ENCODE measurements at regions not wholly inside any gene's neighbourhood (a gene's known extent, or its start where the extent isn't known, plus 50 kb on each side); places are given as distances from the start of the nearest gene placed in this dataset.

- Histone ChIP-seq H3K4me3 (no peak overlapping the region), H3K4me1 (no peaks in the 10 kb centered on the region), H3K27ac (no peak overlapping the region), H3K9me3 (replicated peaks) (no peaks in the 10 kb centered on the region), H3K36me3 (no peaks in the 10 kb centered on the region), H3K27me3 (0 out of 2 replicates have a peak, but pooled peaks cover 3% of the 10 kb centered on the region)
- no peak for DNase-seq
Observed at GRCh38 chr3:118425272-118425837, 609.3 kb downstream of the IGSF11 start.

GRCh38 chr3:118433825-118434224 lies 600.8 kb downstream of the IGSF11 start:
- Histone ChIP-seq H3K27ac (no peak overlapping the region), H3K4me1 (no peaks in the 10 kb centered on the region), H3K27me3 (no peaks in the 10 kb centered on the region), H3K4me3 (no peak overlapping the region), H3K36me3 (no peaks in the 10 kb centered on the region), H3K9me3 (replicated peaks) (no peaks in the 10 kb centered on the region)
- DNase-seq, result no peak

GRCh38 chr3:118435851-118436350 lies 598.7 kb downstream of the IGSF11 start:
- Histone ChIP-seq H3K27me3 (no peaks in the 10 kb centered on the region), H3K9me3 (replicated peaks) (no peaks in the 10 kb centered on the region), H3K27ac (no peak overlapping the region), H3K4me3 (no peak overlapping the region), H3K4me1 (no peaks in the 10 kb centered on the region), H3K36me3 (no peaks in the 10 kb centered on the region)
- no peak for DNase-seq

GRCh38 chr3:118436697-118437262 lies 597.9 kb downstream of the IGSF11 start:
- Histone ChIP-seq H3K4me3 (no peak overlapping the region), H3K27me3 (no peaks in the 10 kb centered on the region), H3K9me3 (replicated peaks) (no peaks in the 10 kb centered on the region)

GRCh38 chr3:118445036-118445435 lies 589.6 kb downstream of the IGSF11 start:
- no peaks in the 10 kb centered on the region for H3K27me3 ChIP-seq
- H3K27ac ChIP-seq, result no peak overlapping the region
- H3K36me3 ChIP-seq, result no peaks in the 10 kb centered on the region
- no peaks in the 10 kb centered on the region for H3K9me3 ChIP-seq (replicated peaks)
- DNase-seq, result no peak
- no peak overlapping the region for H3K4me3 ChIP-seq
- no peaks in the 10 kb centered on the region for H3K4me1 ChIP-seq

More at GRCh38 chr3:118436697-118437262, 597.9 kb downstream of the IGSF11 start:
- DNase-seq, result no peak
- Histone ChIP-seq H3K36me3 (no peaks in the 10 kb centered on the region), H3K27ac (no peak overlapping the region), H3K4me1 (no peaks in the 10 kb centered on the region)

GRCh38 chr3:118447339-118447738 lies 587.3 kb downstream of the IGSF11 start:
- Histone ChIP-seq H3K4me3 (no peak overlapping the region), H3K27me3 (no peaks in the 10 kb centered on the region), H3K27ac (no peak overlapping the region), H3K36me3 (no peaks in the 10 kb centered on the region), H3K4me1 (no peaks in the 10 kb centered on the region), H3K9me3 (replicated peaks) (no peaks in the 10 kb centered on the region)
- no peak for DNase-seq

GRCh38 chr3:118466795-118467330 lies 567.8 kb downstream of the IGSF11 start:
- no peaks in the 10 kb centered on the region for H3K27me3 ChIP-seq
- H3K27ac ChIP-seq, result no peak overlapping the region
- DNase-seq, result no peak
- H3K4me1 ChIP-seq, result no peaks in the 10 kb centered on the region
- H3K36me3 ChIP-seq, result no peaks in the 10 kb centered on the region
- H3K4me3 ChIP-seq, result no peak overlapping the region
- H3K9me3 ChIP-seq (replicated peaks), result no peaks in the 10 kb centered on the region

GRCh38 chr3:118468801-118469200 lies 565.8 kb downstream of the IGSF11 start:
- Histone ChIP-seq H3K4me1 (no peaks in the 10 kb centered on the region), H3K4me3 (no peak overlapping the region), H3K27ac (no peak overlapping the region), H3K9me3 (replicated peaks) (no peaks in the 10 kb centered on the region), H3K36me3 (no peaks in the 10 kb centered on the region), H3K27me3 (no peaks in the 10 kb centered on the region)
- DNase-seq, result no peak

GRCh38 chr3:118472586-118472985 lies 562.1 kb downstream of the IGSF11 start:
- H3K9me3 ChIP-seq (replicated peaks), result no peaks in the 10 kb centered on the region
- no peak overlapping the region for H3K4me3 ChIP-seq
- no peaks in the 10 kb centered on the region for H3K36me3 ChIP-seq
- no peaks in the 10 kb centered on the region for H3K4me1 ChIP-seq
- no peaks in the 10 kb centered on the region for H3K27me3 ChIP-seq
- H3K27ac ChIP-seq, result no peak overlapping the region
- DNase-seq, result no peak

- Histone ChIP-seq H3K36me3 (no peaks in the 10 kb centered on the region), H3K27me3 (no peaks in the 10 kb centered on the region), H3K9me3 (replicated peaks) (no peaks in the 10 kb centered on the region), H3K4me1 (no peaks in the 10 kb centered on the region), H3K27ac (no peak overlapping the region), H3K4me3 (no peak overlapping the region)
- no peak for DNase-seq
Observed at GRCh38 chr3:118473343-118473742, 561.3 kb downstream of the IGSF11 start.

- no peak overlapping the region for H3K4me3 ChIP-seq
- H3K9me3 ChIP-seq (replicated peaks), result no peaks in the 10 kb centered on the region
- H3K36me3 ChIP-seq, result no peaks in the 10 kb centered on the region
- H3K27me3 ChIP-seq, result no peaks in the 10 kb centered on the region; the same call in 1 of the 2 replicates
- no peaks in the 10 kb centered on the region for H3K4me1 ChIP-seq
- H3K27ac ChIP-seq, result no peak overlapping the region
- DNase-seq, result no peak
Observed at GRCh38 chr3:118476885-118477618, 557.6 kb downstream of the IGSF11 start.

- Histone ChIP-seq H3K4me1 (no peaks in the 10 kb centered on the region), H3K36me3 (no peaks in the 10 kb centered on the region), H3K4me3 (no peak overlapping the region), H3K27ac (no peak overlapping the region), H3K27me3 (no peaks in the 10 kb centered on the region; the same call in 1 of the 2 replicates), H3K9me3 (replicated peaks) (no peaks in the 10 kb centered on the region)
- no peak for DNase-seq
Observed at GRCh38 chr3:118477768-118478167, 556.9 kb downstream of the IGSF11 start.

- no peak overlapping the region for H3K4me3 ChIP-seq
- H3K4me1 ChIP-seq, result no peaks in the 10 kb centered on the region
- no peaks in the 10 kb centered on the region for H3K9me3 ChIP-seq (replicated peaks)
- no peak for DNase-seq
- H3K27ac ChIP-seq, result no peak overlapping the region
- no peaks in the 10 kb centered on the region; the same call in 1 of the 2 replicates for H3K27me3 ChIP-seq
- no peaks in the 10 kb centered on the region for H3K36me3 ChIP-seq
Observed at GRCh38 chr3:118478706-118479276, 555.9 kb downstream of the IGSF11 start.

- Histone ChIP-seq H3K4me1 (no peaks in the 10 kb centered on the region), H3K27me3 (no peaks in the 10 kb centered on the region; the same call in 1 of the 2 replicates), H3K9me3 (replicated peaks) (no peaks in the 10 kb centered on the region), H3K27ac (no peak overlapping the region), H3K36me3 (no peaks in the 10 kb centered on the region), H3K4me3 (no peak overlapping the region)
- DNase-seq, result no peak
Observed at GRCh38 chr3:118479376-118479775, 555.3 kb downstream of the IGSF11 start.
